HepG2 (cell line): ENCODE measurements at regions not wholly inside any gene's neighbourhood (a gene's known extent, or its start where the extent isn't known, plus 50 kb on each side); places are given as distances from the start of the nearest gene placed in this dataset.
A peak's percentile ranks its signal among the peaks of the same experiment; 100 is the strongest.

Source experiments
- AKAP8 ChIP-seq: sonication (generic); formaldehyde crosslinking; IDR thresholded peaks from 2 replicates; pipeline ENCODE4 v1.5.1; 2020; ENCODE audit warnings: mild to moderate bottlenecking, missing genetic modification reagents
- BCLAF1 ChIP-seq: fragments of 450-650 bp; IDR thresholded peaks from 2 replicates; pipeline ENCODE4 v1.6.1; 2017; ENCODE audit warnings: mild to moderate bottlenecking
- BRCA1 ChIP-seq: sonication (generic); formaldehyde crosslinking; IDR thresholded peaks from 2 replicates; pipeline ENCODE4 v1.4.0; 2020; ENCODE audit warnings: missing genetic modification reagents
- CEBPG ChIP-seq: IDR thresholded peaks from 2 replicates; pipeline ENCODE4 v1.6.1; 2016
- FOXM1 ChIP-seq: sonication (generic); formaldehyde crosslinking; IDR thresholded peaks from 2 replicates; pipeline ENCODE4 v1.5.0; 2020; ENCODE audit warnings: missing genetic modification reagents
- GLI4 ChIP-seq: sonication (generic); formaldehyde crosslinking; IDR thresholded peaks from 2 replicates; pipeline ENCODE4 v1.5.1; 2020; ENCODE audit warnings: missing genetic modification reagents, mild to moderate bottlenecking, moderate library complexity, borderline replicate concordance
- HNF4G ChIP-seq, 2 experiments: sonication (generic) in 1 of 2; formaldehyde crosslinking in 1 of 2; IDR thresholded peaks; 2 replicates each; pipeline versions ENCODE4 v1.4.0 to v1.6.1; 2011 to 2020; ENCODE audit warnings: borderline replicate concordance in 2 of 2, low read depth in 2 of 2, mild to moderate bottlenecking in 2 of 2, low read length in 1 of 2, missing genetic modification reagents in 1 of 2, moderate library complexity in 1 of 2
- IKZF5 ChIP-seq: IDR thresholded peaks from 2 replicates; pipeline ENCODE4 v1.6.1; 2018; ENCODE audit warnings: missing genetic modification reagents, mild to moderate bottlenecking, missing compliant biosample characterization
- ISL2 ChIP-seq: sonication (generic); formaldehyde crosslinking; IDR thresholded peaks from 2 replicates; pipeline ENCODE4 v1.5.0; 2020; ENCODE audit warnings: missing genetic modification reagents
- MLLT10 ChIP-seq: sonication (generic); formaldehyde crosslinking; IDR thresholded peaks from 2 replicates; pipeline ENCODE4 v1.4.0; 2020; ENCODE audit warnings: missing genetic modification reagents
- PAF1 ChIP-seq: IDR thresholded peaks from 2 replicates; pipeline ENCODE4 v1.6.1; 2016; ENCODE audit warnings: missing genetic modification reagents, missing compliant biosample characterization
- RARG ChIP-seq: sonication (generic); formaldehyde crosslinking; IDR thresholded peaks from 2 replicates; pipeline ENCODE4 v1.4.0; 2020; ENCODE audit warnings: low read depth, mild to moderate bottlenecking, missing genetic modification reagents
- SAFB2 ChIP-seq: sonication (generic); formaldehyde crosslinking; IDR thresholded peaks from 2 replicates; pipeline ENCODE4 v1.5.1; 2020; ENCODE audit warnings: missing genetic modification reagents, low read depth, mild to moderate bottlenecking, borderline replicate concordance
- SPEN ChIP-seq: sonication (generic); formaldehyde crosslinking; IDR thresholded peaks from 2 replicates; pipeline ENCODE4 v1.5.1; 2020; ENCODE audit warnings: low read depth, mild to moderate bottlenecking, missing genetic modification reagents
- ZBTB39 ChIP-seq: sonication (generic); formaldehyde crosslinking; IDR thresholded peaks from 2 replicates; pipeline ENCODE4 v1.5.0; 2020; ENCODE audit warnings: missing genetic modification reagents
- ZNF34 ChIP-seq: sonication (generic); formaldehyde crosslinking; IDR thresholded peaks from 2 replicates; pipeline ENCODE4 v1.4.0; 2020; ENCODE audit warnings: mild to moderate bottlenecking, missing genetic modification reagents, borderline replicate concordance
- ZNF550 ChIP-seq: sonication (generic); formaldehyde crosslinking; IDR thresholded peaks from 2 replicates; pipeline ENCODE4 v1.4.0; 2020; ENCODE audit warnings: mild to moderate bottlenecking, missing genetic modification reagents, borderline replicate concordance
- ZNF563 ChIP-seq: sonication (generic); formaldehyde crosslinking; IDR thresholded peaks from 2 replicates; pipeline ENCODE4 v1.8.0; 2022; ENCODE audit warnings: mild to moderate bottlenecking, moderate library complexity, missing genetic modification reagents
- ZNF644 ChIP-seq: IDR thresholded peaks from 2 replicates; pipeline ENCODE4 v1.6.1; 2016; ENCODE audit warnings: low read depth
- ZNF773 ChIP-seq: sonication (generic); formaldehyde crosslinking; IDR thresholded peaks from 2 replicates; pipeline ENCODE4 v1.4.0; 2020; ENCODE audit warnings: missing genetic modification reagents, borderline replicate concordance
- ZNF891 ChIP-seq: sonication (generic); formaldehyde crosslinking; IDR thresholded peaks from 2 replicates; pipeline ENCODE4 v1.5.0; 2020; ENCODE audit warnings: mild to moderate bottlenecking, missing genetic modification reagents

- TF ChIP-seq SAFB2 (no peak; the same call in 1 of the 2 replicates), FOXM1 (CRISPR knock-in tag) (peak; percentile 85; the same call in 1 of the 2 replicates), SPEN (CRISPR knock-in tag) (no peak; the same call in 1 of the 2 replicates), CEBPG (peak; percentile 74), ZNF891 (CRISPR knock-in tag) (no peak), ZNF563 (no peak), GLI4 (CRISPR knock-in tag) (no peak), ISL2 (CRISPR knock-in tag) (peak; percentile 95), HNF4G (IDR thresholded peaks at IDR 0.05; ENCODE audit: borderline replicate concordance, low read depth, low read length) (peak; percentile 42; the same call in 1 of the 2 replicates), HNF4G (CRISPR knock-in tag; IDR thresholded peaks at IDR 0.05; ENCODE audit: borderline replicate concordance, low read depth) (no peak), ZBTB39 (0 out of 2 replicates have a peak, but pooled peaks have one; percentile 51), ZNF644 (CRISPR knock-in tag) (no peak), BRCA1 (CRISPR knock-in tag) (peak; percentile 65; the same call in 1 of the 2 replicates), RARG (CRISPR knock-in tag) (no peak), ZNF34 (no peak), IKZF5 (CRISPR knock-in tag) (peak; percentile 91), AKAP8 (0 out of 2 replicates have a peak, but pooled peaks have one; percentile 65), ZNF773 (CRISPR knock-in tag) (no peak), MLLT10 (no peak), BCLAF1 (no peak), PAF1 (CRISPR knock-in tag) (no peak), ZNF550 (CRISPR knock-in tag) (no peak)
Observed at GRCh38 chr15:62569460-62570404, 404.6 kb upstream of the C2CD4B start (continued).
